ENCODE measurements at regions not wholly inside any gene's neighbourhood (a gene's known extent, or its start where the extent isn't known, plus 50 kb on each side); places are given as distances from the start of the nearest gene placed in this dataset.

DNA sequence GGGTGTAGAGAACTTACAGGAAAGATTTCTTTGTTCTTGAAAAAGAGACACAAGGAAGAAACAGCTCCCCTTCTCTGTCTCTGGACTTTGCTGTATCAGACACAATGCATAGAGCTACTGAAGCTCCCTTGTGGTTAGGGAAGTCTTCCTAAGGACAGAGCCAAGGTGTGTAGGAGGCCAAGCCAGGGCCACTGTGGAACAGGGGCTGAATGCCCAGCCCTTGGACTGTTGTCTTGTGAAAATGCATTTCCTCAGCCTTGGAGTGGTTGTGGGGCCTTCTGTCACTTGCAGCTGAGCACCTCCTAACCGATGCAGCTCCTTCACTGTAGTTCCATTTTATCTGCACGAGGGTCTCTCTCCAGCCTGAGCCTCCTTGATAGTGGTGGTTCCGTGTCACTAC, 353.4 kb downstream of the CCSER2 start:
- H4K20me1 ChIP-seq (ENCODE audit: insufficient read depth, low read length): no peaks in the 10 kb centered on the region
- no peak overlapping the region for H3K9ac ChIP-seq (ENCODE audit: low read length)
- TF ChIP-seq, protein P1, sequence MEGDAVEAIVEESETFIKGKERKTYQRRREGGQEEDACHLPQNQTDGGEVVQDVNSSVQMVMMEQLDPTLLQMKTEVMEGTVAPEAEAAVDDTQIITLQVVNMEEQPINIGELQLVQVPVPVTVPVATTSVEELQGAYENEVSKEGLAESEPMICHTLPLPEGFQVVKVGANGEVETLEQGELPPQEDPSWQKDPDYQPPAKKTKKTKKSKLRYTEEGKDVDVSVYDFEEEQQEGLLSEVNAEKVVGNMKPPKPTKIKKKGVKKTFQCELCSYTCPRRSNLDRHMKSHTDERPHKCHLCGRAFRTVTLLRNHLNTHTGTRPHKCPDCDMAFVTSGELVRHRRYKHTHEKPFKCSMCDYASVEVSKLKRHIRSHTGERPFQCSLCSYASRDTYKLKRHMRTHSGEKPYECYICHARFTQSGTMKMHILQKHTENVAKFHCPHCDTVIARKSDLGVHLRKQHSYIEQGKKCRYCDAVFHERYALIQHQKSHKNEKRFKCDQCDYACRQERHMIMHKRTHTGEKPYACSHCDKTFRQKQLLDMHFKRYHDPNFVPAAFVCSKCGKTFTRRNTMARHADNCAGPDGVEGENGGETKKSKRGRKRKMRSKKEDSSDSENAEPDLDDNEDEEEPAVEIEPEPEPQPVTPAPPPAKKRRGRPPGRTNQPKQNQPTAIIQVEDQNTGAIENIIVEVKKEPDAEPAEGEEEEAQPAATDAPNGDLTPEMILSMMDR (IDR thresholded peaks at IDR 0.05; ENCODE audit: insufficient read depth, low read depth, low read length): no peak
- TF ChIP-seq EZH2 (IDR thresholded peaks at IDR 0.05; ENCODE audit: insufficient read depth, low read length): no peak
- no peak for FAIRE-seq
- no peak overlapping the region for H3K27ac Mint-ChIP-seq (ENCODE audit: unreplicated experiment)
- peaks cover 4% of the 10 kb centered on the region for H3K9me3 ChIP-seq (ENCODE audit: insufficient read depth, low read depth, low read length)
- H3K4me1 ChIP-seq (ENCODE audit: insufficient read depth, low read length): no peaks in the 10 kb centered on the region
- H3K4me3 Mint-ChIP-seq (ENCODE audit: unreplicated experiment): no peak overlapping the region
- H3K36me3 Mint-ChIP-seq (ENCODE audit: low read depth, unreplicated experiment): no peaks in the 10 kb centered on the region
- no peaks in the 10 kb centered on the region for H3K79me2 ChIP-seq (ENCODE audit: insufficient read depth, low read length)
- H2AFZ ChIP-seq (ENCODE audit: low read depth, low read length): no peak overlapping the region
- no peaks in the 10 kb centered on the region for H3K4me1 Mint-ChIP-seq (ENCODE audit: low read depth, unreplicated experiment)
- peaks cover 14% of the 10 kb centered on the region for H3K9me3 Mint-ChIP-seq (ENCODE audit: unreplicated experiment)
- H3K27ac ChIP-seq (ENCODE audit: low read depth, low read length): no peak overlapping the region
- no peak overlapping the region for H3K4me2 ChIP-seq (ENCODE audit: low read length)
- H3K4me3 ChIP-seq (ENCODE audit: insufficient read depth, low read depth, low read length): no peak overlapping the region
- DNase-seq (ENCODE audit: low read depth): no peak
- no peaks in the 10 kb centered on the region for H3K27me3 Mint-ChIP-seq (ENCODE audit: low read depth, unreplicated experiment)
- H3K27me3 ChIP-seq (ENCODE audit: insufficient read depth, low read length): no peaks in the 10 kb centered on the region
- H3K36me3 ChIP-seq (ENCODE audit: insufficient read depth, low read length): no peaks in the 10 kb centered on the region

DNA sequence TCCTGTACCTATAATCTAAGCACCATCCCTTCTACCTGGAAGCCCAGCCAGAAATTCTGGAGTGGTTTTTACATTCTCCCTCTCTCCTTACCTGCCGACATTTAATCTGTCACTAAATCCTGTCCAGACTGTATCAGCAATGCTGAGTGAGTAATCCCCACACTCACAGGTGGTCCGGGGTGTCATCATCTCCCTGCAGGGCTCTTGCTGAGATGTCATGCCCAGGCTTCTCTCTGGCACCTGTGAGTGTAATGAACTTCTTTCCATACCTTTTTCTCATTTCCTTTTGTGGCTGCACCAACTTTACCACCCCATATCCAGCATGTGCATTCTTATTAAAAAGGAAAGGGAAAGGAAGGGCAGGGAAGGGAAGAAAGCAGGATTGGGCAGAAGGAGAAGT, 355.2 kb downstream of the CCSER2 start:
- H3K9ac ChIP-seq (ENCODE audit: low read length): no peak overlapping the region
- no peak for FAIRE-seq
- H2AFZ ChIP-seq (ENCODE audit: low read depth, low read length): no peak overlapping the region
- Mint-ChIP-seq H3K27ac (ENCODE audit: unreplicated experiment) (no peak overlapping the region), H3K4me3 (ENCODE audit: unreplicated experiment) (no peak overlapping the region), H3K27me3 (ENCODE audit: low read depth, unreplicated experiment) (no peaks in the 10 kb centered on the region), H3K9me3 (ENCODE audit: unreplicated experiment) (peaks cover 14% of the 10 kb centered on the region), H3K36me3 (ENCODE audit: low read depth, unreplicated experiment) (no peaks in the 10 kb centered on the region), H3K4me1 (ENCODE audit: low read depth, unreplicated experiment) (peaks cover under 1% of the 10 kb centered on the region)
- H3K4me3 ChIP-seq (ENCODE audit: insufficient read depth, low read depth, low read length): no peak overlapping the region
- DNase-seq (ENCODE audit: low read depth): no peak
- no peaks in the 10 kb centered on the region for H4K20me1 ChIP-seq (ENCODE audit: insufficient read depth, low read length)
- no peaks in the 10 kb centered on the region for H3K79me2 ChIP-seq (ENCODE audit: insufficient read depth, low read length)
- H3K4me2 ChIP-seq (ENCODE audit: low read length): no peak overlapping the region
- H3K9me3 ChIP-seq (ENCODE audit: insufficient read depth, low read depth, low read length): peaks cover 4% of the 10 kb centered on the region
- no peaks in the 10 kb centered on the region for H3K27me3 ChIP-seq (ENCODE audit: insufficient read depth, low read length)
- no peaks in the 10 kb centered on the region for H3K36me3 ChIP-seq (ENCODE audit: insufficient read depth, low read length)
- H3K4me1 ChIP-seq (ENCODE audit: insufficient read depth, low read length): no peaks in the 10 kb centered on the region
- H3K27ac ChIP-seq (ENCODE audit: low read depth, low read length): no peak overlapping the region
- TF ChIP-seq, protein P1 (IDR thresholded peaks at IDR 0.05; ENCODE audit: insufficient read depth, low read depth, low read length): no peak
- no peak for TF ChIP-seq EZH2 (IDR thresholded peaks at IDR 0.05; ENCODE audit: insufficient read depth, low read length)

DNA sequence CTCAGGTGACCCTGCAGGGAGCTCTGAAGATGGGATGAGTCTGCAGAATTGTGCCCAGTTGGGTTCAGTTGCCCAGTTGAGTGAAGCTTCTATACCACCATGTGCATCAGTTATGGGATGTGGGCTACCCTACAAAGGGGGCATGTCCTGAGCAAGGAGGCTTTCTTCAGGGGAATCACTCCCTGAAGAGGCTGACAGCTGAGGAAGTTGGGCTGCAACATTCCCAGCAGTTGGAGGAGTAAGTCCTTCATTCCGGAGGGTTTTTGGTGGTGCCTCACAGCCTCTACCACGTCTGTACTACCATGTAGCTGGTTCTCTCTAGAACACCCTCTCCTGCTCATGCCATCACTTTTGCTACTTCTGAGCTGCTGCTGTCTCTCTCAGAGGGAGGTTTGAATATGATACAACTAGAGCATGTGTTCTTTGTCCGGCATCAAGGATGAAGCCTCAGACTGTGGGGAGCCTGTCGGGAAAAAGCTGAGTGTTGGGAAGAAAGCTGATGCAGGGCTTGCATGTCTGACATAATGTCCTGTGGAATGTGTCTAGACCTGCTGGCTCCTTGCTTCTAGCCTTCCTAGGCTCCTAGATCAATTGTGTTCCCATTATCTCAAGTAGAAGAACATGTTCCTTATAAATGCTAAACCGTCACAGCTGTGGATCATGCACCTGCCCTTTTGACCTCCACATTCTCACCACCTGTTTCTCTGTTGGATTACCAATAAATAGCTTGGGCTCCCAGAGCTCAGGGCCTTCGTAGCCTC, 355.8 kb downstream of the CCSER2 start:
- no peak overlapping the region for H3K4me3 ChIP-seq (ENCODE audit: insufficient read depth, low read depth, low read length)
- H4K20me1 ChIP-seq (ENCODE audit: insufficient read depth, low read length): no peaks in the 10 kb centered on the region
- H3K4me1 Mint-ChIP-seq (ENCODE audit: low read depth, unreplicated experiment): peaks cover 1% of the 10 kb centered on the region
- no peaks in the 10 kb centered on the region for H3K27me3 ChIP-seq (ENCODE audit: insufficient read depth, low read length)
- FAIRE-seq (no peak), DNase-seq (ENCODE audit: low read depth) (no peak)
- no peaks in the 10 kb centered on the region for H3K36me3 Mint-ChIP-seq (ENCODE audit: low read depth, unreplicated experiment)
- no peak overlapping the region for H3K9ac ChIP-seq (ENCODE audit: low read length)
- no peak overlapping the region for H3K4me3 Mint-ChIP-seq (ENCODE audit: unreplicated experiment)
- peaks cover 14% of the 10 kb centered on the region for H3K9me3 Mint-ChIP-seq (ENCODE audit: unreplicated experiment)
- no peaks in the 10 kb centered on the region for H3K79me2 ChIP-seq (ENCODE audit: insufficient read depth, low read length)
- H2AFZ ChIP-seq (ENCODE audit: low read depth, low read length): no peak overlapping the region
- H3K4me1 ChIP-seq (ENCODE audit: insufficient read depth, low read length): no peaks in the 10 kb centered on the region
- TF ChIP-seq, protein P1 (IDR thresholded peaks at IDR 0.05; ENCODE audit: insufficient read depth, low read depth, low read length): no peak
- no peak for TF ChIP-seq EZH2 (IDR thresholded peaks at IDR 0.05; ENCODE audit: insufficient read depth, low read length)
- H3K27ac Mint-ChIP-seq (ENCODE audit: unreplicated experiment): no peak overlapping the region
- no peak overlapping the region for H3K4me2 ChIP-seq (ENCODE audit: low read length)
- H3K9me3 ChIP-seq (ENCODE audit: insufficient read depth, low read depth, low read length): peaks cover 4% of the 10 kb centered on the region
- no peak overlapping the region for H3K27ac ChIP-seq (ENCODE audit: low read depth, low read length)
- no peaks in the 10 kb centered on the region for H3K36me3 ChIP-seq (ENCODE audit: insufficient read depth, low read length)
- H3K27me3 Mint-ChIP-seq (ENCODE audit: low read depth, unreplicated experiment): no peaks in the 10 kb centered on the region
